Ramos (cell line): ENCODE measurements at regions not wholly inside any gene's neighbourhood (a gene's known extent, or its start where the extent isn't known, plus 50 kb on each side); places are given as distances from the start of the nearest gene placed in this dataset.

Experiments used
- in situ Hi-C: fragments of 300-500 bp; cut with MboI; formaldehyde crosslinking; loops from one replicate; pipeline ENCODE4 v1.14.3; 2022; ENCODE audit warnings: low sequenced_read_pairs; ENCODE audit not compliant: unreplicated experiment

- in situ Hi-C loops = no loop called here
These were observed 784.8 kb downstream of the VRK1 start for GRCh38 chr14:97582022-97582421.

- in situ Hi-C loops = no loop called here
These were observed 787.3 kb downstream of the VRK1 start for GRCh38 chr14:97584528-97584927.

GRCh38 chr14:97592341-97592980 is 795.3 kb downstream of the VRK1 start:
- in situ Hi-C loops = no loop called here

GRCh38 chr14:97594306-97594705 is 797.1 kb downstream of the VRK1 start:
- in situ Hi-C loops = no loop called here

GRCh38 chr14:97602438-97603117 is 805.4 kb downstream of the VRK1 start:
- in situ Hi-C loops = no loop called here

GRCh38 chr14:97603201-97603600 is 806.0 kb downstream of the VRK1 start:
- in situ Hi-C loops = no loop called here

GRCh38 chr14:97604731-97605130 is 807.5 kb downstream of the VRK1 start:
- in situ Hi-C loops = no loop called here

- in situ Hi-C loops = no loop called here
These were observed 821.2 kb downstream of the VRK1 start for GRCh38 chr14:97618401-97618800.

- in situ Hi-C loops = no loop called here
These were observed 821.9 kb downstream of the VRK1 start for GRCh38 chr14:97618917-97619690.

GRCh38 chr14:97620066-97620465 is 822.9 kb downstream of the VRK1 start:
- in situ Hi-C loops = no loop called here

GRCh38 chr14:97624985-97625384 is 827.8 kb downstream of the VRK1 start:
- in situ Hi-C loops = no loop called here

- in situ Hi-C loops = no loop called here
These were observed 828.3 kb downstream of the VRK1 start for GRCh38 chr14:97625477-97625876.

- in situ Hi-C loops = no loop called here
These were observed 828.9 kb downstream of the VRK1 start for GRCh38 chr14:97626088-97626487.

- in situ Hi-C loops = no loop called here
These were observed 833.1 kb downstream of the VRK1 start for GRCh38 chr14:97630249-97630648.

GRCh38 chr14:97633131-97633738 is 836.1 kb downstream of the VRK1 start:
- in situ Hi-C loops = no loop called here

GRCh38 chr14:97634751-97635150 is 837.6 kb downstream of the VRK1 start:
- in situ Hi-C loops = no loop called here

- in situ Hi-C loops = no loop called here
These were observed 841.7 kb downstream of the VRK1 start for GRCh38 chr14:97638864-97639263.

- in situ Hi-C loops = no loop called here
These were observed 842.8 kb downstream of the VRK1 start for GRCh38 chr14:97640031-97640430.

GRCh38 chr14:97641827-97642226 is 844.6 kb downstream of the VRK1 start:
- in situ Hi-C loops = no loop called here

- in situ Hi-C loops = no loop called here
These were observed 845.4 kb downstream of the VRK1 start for GRCh38 chr14:97642631-97643030.

GRCh38 chr14:97644365-97644764 is 847.2 kb downstream of the VRK1 start:
- in situ Hi-C loops = no loop called here
